Activated T-helper 2 cell treated with anti-CD3 and anti-CD28 coated beads, Interferon-gamma antibody, Interleukin-2, Interleukin-4, amounts not matched to agents 10 μg/mL and 5 μg/mL and 100 μg/mL, durations not matched to agents 14 hours and 24 hours and 36 hours (primary cell): ENCODE measurements at regions not wholly inside any gene's neighbourhood (a gene's known extent, or its start where the extent isn't known, plus 50 kb on each side); places are given as distances from the start of the nearest gene placed in this dataset.

Source experiments
- DNase-seq: peaks from one replicate; pipeline ENCODE4 v3.0.0; 2021; ENCODE audit warnings: low spot score
- H3K27ac Mint-ChIP-seq: one replicate; pipeline ENCODE4 v1.8.0; 2021; ENCODE audit warnings: mixed read lengths
- H3K27me3 Mint-ChIP-seq: one replicate; pipeline ENCODE4 v1.8.0; 2021; ENCODE audit warnings: low read depth, mixed read lengths
- H3K36me3 Mint-ChIP-seq: one replicate; pipeline ENCODE4 v1.8.0; 2021; ENCODE audit warnings: low read depth, mixed read lengths
- H3K4me1 Mint-ChIP-seq: one replicate; pipeline ENCODE4 v1.8.0; 2021; ENCODE audit warnings: low read depth, mixed read lengths
- H3K4me3 Mint-ChIP-seq: one replicate; pipeline ENCODE4 v1.8.0; 2021; ENCODE audit warnings: low read depth, mild to moderate bottlenecking, moderate library complexity, mixed read lengths
- H3K9me3 Mint-ChIP-seq: one replicate; pipeline ENCODE4 v1.8.0; 2021; ENCODE audit warnings: mixed read lengths
- intact Hi-C: fragments of 100-400 bp; cut with micrococcal nuclease; formaldehyde crosslinking; loops from one replicate; pipeline ENCODE4 v1.15.1; 2023

DNA sequence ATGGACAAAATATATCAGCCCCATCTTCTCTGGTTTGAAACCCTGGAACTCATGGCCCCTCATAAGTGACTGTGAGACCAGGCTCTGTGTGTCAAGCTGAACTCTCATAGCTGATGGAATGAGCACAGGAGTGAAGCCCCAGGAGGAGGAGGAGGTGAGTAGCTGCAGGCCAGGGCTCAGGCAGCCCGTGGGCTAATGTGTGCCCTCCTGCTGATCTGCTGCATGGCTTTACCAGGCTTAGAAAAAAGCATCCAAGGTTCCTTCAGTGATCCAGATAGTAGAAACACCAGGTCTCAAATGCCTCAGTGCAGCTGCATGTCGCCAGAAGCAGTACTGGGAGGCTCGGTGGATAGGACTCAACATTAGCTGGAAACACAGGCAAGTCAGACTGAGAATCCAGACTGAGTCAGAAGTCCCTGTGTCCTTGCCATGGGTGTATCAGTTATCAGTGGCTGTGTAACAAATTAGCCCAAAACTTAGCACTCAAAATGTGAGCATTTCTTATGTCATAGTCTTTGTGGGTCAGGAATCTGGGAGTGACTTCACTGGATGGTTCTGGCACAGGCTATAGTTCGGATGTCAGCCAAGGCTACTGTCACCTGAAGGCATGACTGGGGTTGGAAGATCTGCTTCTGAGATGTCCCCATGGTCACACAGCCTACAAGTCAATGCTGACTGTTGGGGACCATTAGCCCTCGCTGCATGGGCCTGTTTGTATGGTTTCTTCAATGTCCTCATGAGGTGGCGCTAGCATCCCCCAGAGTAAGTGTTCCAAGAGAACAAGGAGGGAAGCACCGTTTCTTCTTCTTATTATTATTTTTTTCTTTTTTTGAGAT, 255.4 kb upstream of the IRF2BP2 start:
- H3K27me3 Mint-ChIP-seq: no peaks in the 10 kb centered on the region
- no peak overlapping the region for H3K4me3 Mint-ChIP-seq
- intact Hi-C loops: loop anchor here (1.0 to 5.0 kb wide), 5 partner anchors 17 to 368 kb away; no protein-coding TSS in a partner anchor
- H3K4me1 Mint-ChIP-seq: peaks cover 42% of the 10 kb centered on the region
- H3K27ac Mint-ChIP-seq: peak overlapping the region; percentile 54
- no peak for DNase-seq
- peaks cover 11% of the 10 kb centered on the region for H3K9me3 Mint-ChIP-seq
- H3K36me3 Mint-ChIP-seq: peaks cover 15% of the 10 kb centered on the region

- intact Hi-C loops: no loop called here
- H3K4me3 Mint-ChIP-seq: no peak overlapping the region
- peaks cover 15% of the 10 kb centered on the region for H3K36me3 Mint-ChIP-seq
- H3K27ac Mint-ChIP-seq: peak overlapping the region; percentile 44
- DNase-seq: no peak
- peaks cover 35% of the 10 kb centered on the region for H3K4me1 Mint-ChIP-seq
- no peaks in the 10 kb centered on the region for H3K27me3 Mint-ChIP-seq
- H3K9me3 Mint-ChIP-seq: peaks cover 11% of the 10 kb centered on the region
These were observed 254.1 kb upstream of the IRF2BP2 start for GRCh38 chr1:234864116-234864515.

DNA sequence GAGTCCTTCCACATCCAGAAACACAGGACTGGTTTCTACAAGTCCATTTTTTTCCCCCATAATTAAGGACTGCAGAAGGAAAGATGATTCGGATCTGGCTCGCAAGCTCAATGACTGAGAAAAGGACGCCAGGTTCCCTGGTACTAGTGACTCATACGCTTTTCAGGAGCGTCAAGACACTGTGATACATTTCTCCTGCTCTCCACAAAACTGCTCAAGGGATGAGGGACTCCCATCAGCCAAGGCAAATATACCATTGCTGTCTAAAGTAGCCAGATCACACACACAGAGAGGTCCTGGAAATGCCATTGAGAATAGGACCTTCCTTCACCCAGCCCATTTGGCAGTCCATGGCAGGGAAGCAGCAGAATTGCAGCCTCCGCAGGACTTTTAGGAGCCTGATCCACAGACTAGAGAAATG, 253.6 kb upstream of the IRF2BP2 start:
- Mint-ChIP-seq H3K36me3 (peaks cover 15% of the 10 kb centered on the region), H3K4me3 (no peak overlapping the region), H3K4me1 (peaks cover 30% of the 10 kb centered on the region), H3K27me3 (no peaks in the 10 kb centered on the region), H3K9me3 (peaks cover 11% of the 10 kb centered on the region), H3K27ac (no peak overlapping the region)
- DNase-seq: no peak
- intact Hi-C loops: no loop called here

- no peak for DNase-seq
- intact Hi-C loops: no loop called here
- Mint-ChIP-seq H3K4me3 (no peak overlapping the region), H3K4me1 (peaks cover 30% of the 10 kb centered on the region), H3K9me3 (peaks cover 11% of the 10 kb centered on the region), H3K27me3 (no peaks in the 10 kb centered on the region), H3K36me3 (peaks cover 15% of the 10 kb centered on the region), H3K27ac (no peak overlapping the region)
These were observed 253.1 kb upstream of the IRF2BP2 start for GRCh38 chr1:234862944-234863515.

GRCh38 chr1:234862360-234862943, 252.5 kb upstream of the IRF2BP2 start:
- Mint-ChIP-seq H3K36me3 (peaks cover 15% of the 10 kb centered on the region), H3K4me3 (no peak overlapping the region), H3K27ac (no peak overlapping the region), H3K9me3 (peaks cover 11% of the 10 kb centered on the region), H3K4me1 (peaks cover 27% of the 10 kb centered on the region), H3K27me3 (no peaks in the 10 kb centered on the region)
- intact Hi-C loops: no loop called here
- DNase-seq: no peak

DNA sequence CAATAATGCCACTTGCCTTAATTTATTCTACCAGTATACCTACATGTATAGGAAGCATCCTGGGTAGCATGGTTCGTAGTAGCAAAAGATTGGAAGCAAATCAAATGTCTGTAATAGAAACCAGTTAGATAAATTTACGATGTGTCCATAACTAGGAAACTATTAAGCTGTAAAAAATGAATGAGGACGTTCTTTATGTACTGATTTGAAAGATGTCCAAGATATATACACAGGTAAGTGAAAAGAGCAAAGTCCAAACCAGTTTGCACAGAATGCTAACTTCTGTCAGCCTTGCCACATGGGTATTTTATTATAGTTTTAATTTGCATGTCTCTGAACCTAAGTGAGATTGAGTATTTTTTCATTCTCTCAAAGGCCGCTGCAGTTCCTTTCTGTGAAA, 251.8 kb upstream of the IRF2BP2 start:
- Mint-ChIP-seq H3K9me3 (peaks cover 11% of the 10 kb centered on the region), H3K27ac (no peak overlapping the region), H3K4me1 (peaks cover 22% of the 10 kb centered on the region), H3K27me3 (no peaks in the 10 kb centered on the region), H3K36me3 (peaks cover 15% of the 10 kb centered on the region), H3K4me3 (no peak overlapping the region)
- intact Hi-C loops: no loop called here
- DNase-seq: no peak

DNA sequence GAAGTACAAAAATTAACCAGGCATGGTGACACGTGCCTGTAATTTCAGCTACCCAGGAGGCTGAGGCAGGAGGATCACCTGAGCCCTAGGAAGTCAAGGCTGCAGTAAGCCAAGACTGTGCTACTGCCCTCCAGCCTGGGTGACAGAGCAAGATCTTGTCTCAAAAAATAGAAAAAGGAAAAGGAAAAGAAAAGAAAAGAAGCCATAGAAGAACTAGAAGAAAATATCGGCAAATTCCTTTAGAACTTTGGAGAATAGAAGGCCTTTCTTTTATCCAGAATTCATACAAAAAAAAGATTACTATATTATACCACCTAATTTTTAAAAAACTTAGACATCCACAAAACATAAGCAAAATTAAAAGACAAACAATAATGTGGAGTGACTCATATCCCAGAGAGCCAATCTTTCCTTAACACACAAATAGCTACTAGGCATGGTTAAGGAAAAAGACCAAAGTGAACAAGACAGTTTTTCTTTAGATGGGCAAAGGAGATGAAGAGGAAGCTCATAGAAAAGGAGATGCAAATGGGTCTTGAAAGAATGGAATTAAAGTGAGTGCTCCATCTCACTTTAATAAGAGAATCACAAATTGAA, 251.1 kb upstream of the IRF2BP2 start:
- no peak overlapping the region for H3K27ac Mint-ChIP-seq

GRCh38 chr1:234858722-234859121, 248.7 kb upstream of the IRF2BP2 start:
- H3K4me3 Mint-ChIP-seq: no peak overlapping the region

More for the DNA sequence above, 251.1 kb upstream of the IRF2BP2 start:
- Mint-ChIP-seq H3K36me3 (peaks cover 11% of the 10 kb centered on the region), H3K27me3 (no peaks in the 10 kb centered on the region), H3K4me1 (peaks cover 16% of the 10 kb centered on the region), H3K9me3 (peaks cover 6% of the 10 kb centered on the region), H3K4me3 (no peak overlapping the region)
- DNase-seq: no peak
- intact Hi-C loops: no loop called here

GRCh38 chr1:234856845-234857245, 246.9 kb upstream of the IRF2BP2 start:
- Mint-ChIP-seq H3K27ac (no peak overlapping the region), H3K4me1 (peaks cover 25% of the 10 kb centered on the region), H3K36me3 (no peaks in the 10 kb centered on the region), H3K4me3 (no peak overlapping the region), H3K27me3 (no peaks in the 10 kb centered on the region), H3K9me3 (no peaks in the 10 kb centered on the region)
- intact Hi-C loops: no loop called here
- DNase-seq: no peak

More at GRCh38 chr1:234858722-234859121, 248.7 kb upstream of the IRF2BP2 start:
- intact Hi-C loops: no loop called here
- H3K9me3 Mint-ChIP-seq: no peaks in the 10 kb centered on the region
- H3K36me3 Mint-ChIP-seq: no peaks in the 10 kb centered on the region
- H3K27ac Mint-ChIP-seq: no peak overlapping the region
- H3K4me1 Mint-ChIP-seq: peaks cover 19% of the 10 kb centered on the region
- no peak for DNase-seq
- H3K27me3 Mint-ChIP-seq: no peaks in the 10 kb centered on the region

DNA sequence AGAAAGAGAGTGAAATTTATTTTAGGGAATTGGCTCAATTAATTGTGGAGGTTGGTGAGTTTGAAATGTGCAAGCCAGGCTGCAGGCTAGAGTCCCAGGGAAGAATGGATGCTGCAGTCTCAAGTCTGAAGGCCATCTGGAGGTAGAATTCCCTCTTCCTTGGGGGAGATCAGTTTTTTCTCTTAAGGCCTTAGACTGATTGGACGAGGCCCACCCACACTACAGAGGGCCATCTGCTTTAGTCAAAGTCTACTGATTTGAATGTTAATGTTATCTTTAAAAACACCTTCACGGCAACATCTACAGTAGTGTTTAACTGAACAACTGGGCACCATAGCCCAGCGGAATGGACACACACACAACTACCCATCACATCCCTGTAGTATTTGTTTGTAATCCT, 245.9 kb upstream of the IRF2BP2 start:
- intact Hi-C loops: no loop called here
- Mint-ChIP-seq H3K4me1 (peaks cover 32% of the 10 kb centered on the region), H3K9me3 (no peaks in the 10 kb centered on the region)

DNA sequence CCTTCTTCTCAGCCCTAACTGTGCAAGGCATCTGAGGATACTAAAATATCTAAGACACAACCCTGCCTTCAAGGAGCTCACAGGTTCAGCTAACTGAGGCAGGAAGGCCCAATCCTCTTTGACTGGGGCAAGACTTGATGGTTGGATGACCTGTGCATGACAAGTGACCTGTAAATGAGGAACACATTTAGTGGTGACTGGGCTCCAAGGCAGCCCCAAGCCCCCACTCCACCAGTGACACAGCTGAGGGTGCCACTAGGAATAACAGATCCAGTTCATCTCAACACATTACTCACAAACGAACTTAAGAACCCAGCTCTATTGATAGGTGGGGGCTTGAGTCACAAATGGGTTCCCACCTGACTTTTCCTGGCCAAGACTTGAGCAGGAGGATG, 244.7 kb upstream of the IRF2BP2 start:
- intact Hi-C loops: no loop called here
- Mint-ChIP-seq H3K4me1 (peaks cover 36% of the 10 kb centered on the region), H3K4me3 (no peak overlapping the region), H3K9me3 (no peaks in the 10 kb centered on the region), H3K27me3 (no peaks in the 10 kb centered on the region), H3K27ac (no peak overlapping the region), H3K36me3 (no peaks in the 10 kb centered on the region)
- DNase-seq: no peak

More for the DNA sequence above, 245.9 kb upstream of the IRF2BP2 start:
- Mint-ChIP-seq H3K36me3 (no peaks in the 10 kb centered on the region), H3K27ac (no peak overlapping the region), H3K4me3 (no peak overlapping the region), H3K27me3 (no peaks in the 10 kb centered on the region)
- no peak for DNase-seq

DNA sequence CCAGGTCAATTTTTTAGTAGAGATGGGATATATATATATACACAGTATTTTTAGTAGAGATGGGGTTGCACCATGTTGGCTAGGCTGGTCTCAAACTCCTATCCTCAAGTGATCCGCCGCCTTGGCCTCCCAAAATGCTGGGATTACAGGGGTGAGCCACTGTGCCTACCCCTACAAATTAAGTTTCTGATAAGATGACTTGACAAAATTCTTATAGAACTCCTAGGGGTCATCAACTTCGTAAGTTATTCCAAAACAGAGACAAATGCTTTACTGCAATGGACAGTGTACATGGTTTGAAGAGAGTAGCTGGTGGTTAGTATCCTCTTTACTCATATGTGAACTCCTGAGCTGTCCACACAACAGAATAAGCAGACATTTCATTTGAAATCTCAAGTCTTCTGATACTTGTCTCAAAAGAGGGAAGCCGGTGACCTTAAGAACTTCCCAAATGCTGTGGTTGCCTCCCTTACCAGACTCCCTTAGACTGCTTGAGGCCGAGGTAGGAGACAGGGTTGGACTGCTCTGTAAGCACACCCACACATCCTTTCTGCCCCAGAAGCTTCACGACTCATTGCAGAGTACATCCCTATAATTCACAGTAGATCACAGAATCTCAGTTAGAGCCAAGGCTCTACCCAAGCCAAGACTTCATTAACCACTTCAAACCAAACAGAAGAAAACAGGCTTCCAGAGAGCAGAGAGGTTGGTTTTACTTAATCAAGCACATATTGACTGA, 244.1 kb upstream of the IRF2BP2 start:
- H3K9me3 Mint-ChIP-seq: no peaks in the 10 kb centered on the region
- peak overlapping the region; percentile 50 for H3K27ac Mint-ChIP-seq
- H3K27me3 Mint-ChIP-seq: no peaks in the 10 kb centered on the region
- H3K4me1 Mint-ChIP-seq: peaks cover 42% of the 10 kb centered on the region
- no peak overlapping the region for H3K4me3 Mint-ChIP-seq
- intact Hi-C loops: no loop called here
- DNase-seq: no peak
- H3K36me3 Mint-ChIP-seq: no peaks in the 10 kb centered on the region
